ENCODE measurements at regions not wholly inside any gene's neighbourhood (a gene's known extent, or its start where the extent isn't known, plus 50 kb on each side); places are given as distances from the start of the nearest gene placed in this dataset.

GRCh38 chr1:234720709-234721441 is 110.9 kb upstream of the IRF2BP2 start:
- no peak for TF ChIP-seq CTCF (IDR thresholded peaks at IDR 0.05)
- no peak for TF ChIP-seq POLR2A (IDR thresholded peaks at IDR 0.05)
